LNCAP (cell line): ENCODE measurements at regions not wholly inside any gene's neighbourhood (a gene's known extent, or its start where the extent isn't known, plus 50 kb on each side); places are given as distances from the start of the nearest gene placed in this dataset.

ENCODE experiments used
- TF ChIP-seq, protein P1 (sequence below): fragments of 450-650 bp; IDR thresholded peaks from 2 replicates; pipeline ENCODE4 v1.5.1; 2017; ENCODE audit warnings: mild to moderate bottlenecking

DNA sequence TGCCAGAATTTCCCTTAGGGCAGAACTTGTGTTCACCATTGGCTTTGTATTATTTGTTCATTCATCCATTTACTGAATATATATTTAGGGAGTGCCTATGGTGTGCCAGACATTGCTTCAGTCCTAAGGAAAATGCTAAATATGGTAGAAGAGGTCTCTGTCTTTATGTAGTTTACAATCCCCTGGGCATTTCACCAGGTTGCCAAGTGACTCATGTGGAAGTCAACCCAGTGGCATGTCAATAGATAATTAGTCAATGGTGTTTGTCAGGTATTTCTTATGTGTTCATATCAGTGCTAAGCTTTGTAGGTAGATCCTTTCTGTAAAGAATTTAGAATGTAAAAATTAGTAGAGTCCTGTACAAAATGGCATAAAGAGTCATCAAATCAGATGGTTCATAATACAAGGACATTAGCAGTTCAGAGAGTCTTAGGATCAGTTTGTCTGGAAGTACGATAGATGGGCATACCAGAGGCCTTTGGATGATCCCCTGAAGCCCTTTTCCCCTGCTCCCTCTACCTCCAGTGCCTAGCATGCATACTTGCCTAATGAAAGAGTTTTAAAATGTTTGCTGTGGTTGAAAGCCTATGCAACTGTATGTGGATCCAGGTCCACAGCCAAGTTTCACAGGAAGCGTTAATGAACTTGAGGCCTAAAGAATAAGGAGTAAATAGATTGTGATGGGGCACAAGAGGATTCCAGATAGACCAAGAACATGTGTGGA is 58.5 kb upstream of the SESN3 start:
- TF ChIP-seq, protein P1, sequence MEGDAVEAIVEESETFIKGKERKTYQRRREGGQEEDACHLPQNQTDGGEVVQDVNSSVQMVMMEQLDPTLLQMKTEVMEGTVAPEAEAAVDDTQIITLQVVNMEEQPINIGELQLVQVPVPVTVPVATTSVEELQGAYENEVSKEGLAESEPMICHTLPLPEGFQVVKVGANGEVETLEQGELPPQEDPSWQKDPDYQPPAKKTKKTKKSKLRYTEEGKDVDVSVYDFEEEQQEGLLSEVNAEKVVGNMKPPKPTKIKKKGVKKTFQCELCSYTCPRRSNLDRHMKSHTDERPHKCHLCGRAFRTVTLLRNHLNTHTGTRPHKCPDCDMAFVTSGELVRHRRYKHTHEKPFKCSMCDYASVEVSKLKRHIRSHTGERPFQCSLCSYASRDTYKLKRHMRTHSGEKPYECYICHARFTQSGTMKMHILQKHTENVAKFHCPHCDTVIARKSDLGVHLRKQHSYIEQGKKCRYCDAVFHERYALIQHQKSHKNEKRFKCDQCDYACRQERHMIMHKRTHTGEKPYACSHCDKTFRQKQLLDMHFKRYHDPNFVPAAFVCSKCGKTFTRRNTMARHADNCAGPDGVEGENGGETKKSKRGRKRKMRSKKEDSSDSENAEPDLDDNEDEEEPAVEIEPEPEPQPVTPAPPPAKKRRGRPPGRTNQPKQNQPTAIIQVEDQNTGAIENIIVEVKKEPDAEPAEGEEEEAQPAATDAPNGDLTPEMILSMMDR, result no peak

DNA sequence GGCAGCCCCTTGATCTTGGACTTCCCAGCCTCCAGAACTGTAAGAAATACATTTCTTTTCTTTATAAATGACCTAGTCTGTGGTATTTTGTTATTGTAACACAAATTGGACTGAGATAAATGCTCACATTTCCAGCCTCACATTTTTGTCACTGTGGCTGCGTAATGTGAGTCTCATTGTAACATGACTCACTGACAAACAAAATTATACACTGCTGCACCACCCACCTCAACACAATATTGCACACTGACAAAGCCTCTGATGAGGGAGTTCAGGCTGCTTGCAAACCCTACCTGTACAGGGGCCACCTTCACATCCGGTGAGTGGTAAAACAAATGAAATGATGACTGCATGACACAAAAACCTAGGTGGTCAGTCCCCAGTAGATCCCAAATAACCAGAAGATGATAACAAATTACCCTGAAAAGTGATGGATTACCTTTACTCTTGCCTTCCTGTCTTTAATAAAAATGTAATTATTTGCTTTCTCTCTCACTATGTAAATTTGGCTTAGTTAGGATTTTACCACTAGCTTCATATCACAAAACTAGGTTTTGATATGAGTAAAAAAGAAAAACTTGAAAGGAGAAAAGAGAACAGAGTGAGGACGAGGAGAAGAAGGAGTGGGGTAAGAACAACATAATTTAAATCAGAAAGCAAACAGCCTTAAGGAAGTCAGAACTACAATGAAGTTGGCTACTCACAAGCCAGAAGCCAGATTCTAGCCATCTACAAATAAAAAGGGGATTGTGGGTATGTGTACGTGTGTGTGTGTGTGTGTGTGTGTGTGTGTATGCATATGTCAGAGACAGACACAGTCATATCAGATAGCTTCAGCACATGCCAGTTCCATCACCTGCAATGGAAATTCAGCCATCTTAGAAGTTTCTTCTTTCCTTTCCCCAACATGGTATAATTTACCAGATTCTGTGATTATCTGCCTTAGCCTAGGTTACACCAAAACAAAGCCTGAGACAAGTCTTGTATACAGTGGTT is 53.4 kb upstream of the SESN3 start:
- TF ChIP-seq, protein P1, result no peak

DNA sequence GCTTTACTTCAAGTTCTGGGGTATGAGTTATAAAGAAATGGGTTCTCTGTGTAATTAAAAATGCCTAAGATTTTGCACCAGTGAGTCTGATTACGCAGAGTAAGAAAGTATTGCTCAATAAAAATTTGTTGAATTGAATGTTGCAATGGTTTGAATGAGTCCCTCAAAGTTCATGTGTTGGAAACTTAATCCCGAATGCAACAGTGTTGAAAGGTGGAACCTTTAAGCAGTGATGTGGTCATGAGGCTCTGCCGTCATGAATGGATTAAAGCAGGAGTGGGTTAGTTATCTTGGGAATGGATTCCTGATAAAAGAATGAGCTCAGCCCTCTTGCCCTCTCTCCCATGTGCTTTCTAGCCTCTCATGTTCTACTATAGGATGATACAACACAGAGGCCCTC is 52.6 kb upstream of the SESN3 start:
- TF ChIP-seq, protein P1, result no peak

DNA sequence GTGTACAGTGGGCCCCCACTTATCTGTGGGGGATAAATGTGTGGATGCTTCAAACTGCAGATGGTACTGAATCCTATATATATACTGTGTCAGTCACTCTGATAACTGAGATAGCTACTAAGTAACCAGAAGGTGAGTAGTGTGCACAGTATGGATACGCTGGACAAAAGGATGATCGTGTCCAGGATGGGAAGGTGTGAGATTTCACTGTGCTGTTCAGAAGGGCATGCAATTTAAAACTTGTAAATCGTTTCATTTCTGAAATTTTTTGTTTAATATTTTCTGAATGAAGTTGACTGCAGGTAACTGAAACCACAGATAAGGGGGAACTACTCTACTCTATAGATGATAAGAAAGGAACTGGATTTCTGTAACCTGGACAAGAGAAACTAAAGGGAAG is 52.1 kb upstream of the SESN3 start:
- TF ChIP-seq, protein P1, result no peak

DNA sequence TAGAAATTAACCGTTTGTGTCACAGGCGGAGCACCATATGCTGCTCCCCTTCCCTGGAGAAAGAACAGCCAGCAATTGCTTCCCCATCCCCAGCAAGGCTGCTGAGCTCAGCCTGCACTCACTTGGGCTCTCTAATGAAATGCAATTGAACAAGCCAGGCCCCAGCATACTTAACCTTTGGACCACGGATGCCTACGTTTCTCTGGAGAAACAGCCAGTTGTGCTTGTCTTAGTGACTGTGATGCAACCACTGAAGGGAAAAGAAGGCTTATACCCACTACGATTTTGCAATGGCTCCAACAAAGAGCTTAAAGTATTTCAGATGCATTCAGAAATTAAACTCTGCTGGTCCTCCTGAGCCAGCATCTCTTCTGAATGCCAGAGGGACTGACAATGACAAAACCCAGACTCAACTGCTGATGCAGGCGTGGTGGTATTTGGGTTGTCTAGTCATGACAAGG is 51.3 kb upstream of the SESN3 start:
- TF ChIP-seq, protein P1, result no peak
